ENCODE measurements at regions not wholly inside any gene's neighbourhood (a gene's known extent, or its start where the extent isn't known, plus 50 kb on each side); places are given as distances from the start of the nearest gene placed in this dataset.

GRCh38 chr2:121064186-121064585 is 220.8 kb downstream of the TFCP2L1 start:
- no peaks in the 10 kb centered on the region for H3K4me1 ChIP-seq (ENCODE audit: insufficient read depth, low read length)
- no peak overlapping the region for H3K27ac ChIP-seq (ENCODE audit: extremely low read length, insufficient read depth, low read length)
- no peak overlapping the region for H3K4me3 ChIP-seq (replicated peaks in 1 of 3; ENCODE audit: insufficient read depth in 1 of 3, low read depth in 2 of 3, low read length in 3 of 3)
- H4K20me1 ChIP-seq (ENCODE audit: insufficient read depth, low read length), result peaks cover 3% of the 10 kb centered on the region; the same call in 1 of the 2 replicates
- POLR2A ChIA-PET, result no interaction called here
- no TSS peak for BruUV-seq (replicated peaks)
- intact Hi-C loops (cut with micrococcal nuclease; ENCODE audit: unreplicated experiment) (no loop called here), in situ Hi-C loops (cut with HindIII; ENCODE audit: extremely low pct_ligation_motif_present, low pct_unique_long_range_greater_than_20kb) (no loop called here)
- H3K27me3 ChIP-seq (ENCODE audit: control insufficient read depth in 1 of 2, insufficient read depth in 2 of 2, low read length in 2 of 2), result peaks cover 18 to 94% of the 10 kb centered on the region in 2 experiments
- WGBS (ENCODE audit: low lambda C conversion rate), result 13% methylated on average over 12 of the region's 12 CpGs
- H3K36me3 ChIP-seq (replicated peaks in 1 of 2; ENCODE audit: control insufficient read depth in 1 of 2, insufficient read depth in 2 of 2, low read length in 2 of 2), result no peaks in the 10 kb centered on the region
- CTCF ChIA-PET (ENCODE audit: low intra/inter-chr PET ratio, low total read pairs), result no interaction called here
- H2AFZ ChIP-seq (ENCODE audit: low read length), result no peak overlapping the region
- H3K79me2 ChIP-seq (ENCODE audit: insufficient read depth, low read length), result no peaks in the 10 kb centered on the region
- ATAC-seq (no peak), FAIRE-seq (no peak), DNase-seq (ENCODE audit: low spot score) (no peak)
- H3K9ac ChIP-seq (ENCODE audit: insufficient read depth, low read depth, low read length), result no peak overlapping the region
- no peak overlapping the region for H3K4me2 ChIP-seq (ENCODE audit: low read depth, low read length)
- H3K9me3 ChIP-seq (ENCODE audit: low read length), result no peaks in the 10 kb centered on the region
- TF ChIP-seq ZNF367 (CRISPR knock-in tag; IDR thresholded peaks at IDR 0.05; ENCODE audit: borderline replicate concordance), result no peak
- TF ChIP-seq HNF1A (IDR thresholded peaks at IDR 0.05; ENCODE audit: low read depth), result no peak
- no peak for TF ChIP-seq HNF1A (CRISPR knock-in tag; IDR thresholded peaks at IDR 0.05; ENCODE audit: borderline replicate concordance)
- TF ChIP-seq ZFP62 (CRISPR knock-in tag; IDR thresholded peaks at IDR 0.05), result no peak
- no peak for TF ChIP-seq FOXP4 (CRISPR knock-in tag; IDR thresholded peaks at IDR 0.05)
- TF ChIP-seq ZNF772 (CRISPR knock-in tag; IDR thresholded peaks at IDR 0.05), result no peak
- no peak for TF ChIP-seq ZNF775 (CRISPR knock-in tag; IDR thresholded peaks at IDR 0.05; ENCODE audit: borderline replicate concordance)
- TF ChIP-seq UBTF (CRISPR knock-in tag; IDR thresholded peaks at IDR 0.05), result no peak
- no peak for TF ChIP-seq ZBTB14 (CRISPR knock-in tag; IDR thresholded peaks at IDR 0.05)
- no peak for TF ChIP-seq ZSCAN29 (CRISPR knock-in tag; conservative IDR thresholded peaks at IDR 0.05)
- no peak for TF ChIP-seq THAP8 (CRISPR knock-in tag; IDR thresholded peaks at IDR 0.05; ENCODE audit: borderline replicate concordance)

Data from HepG2 (cell line).